ENCODE measurements at regions not wholly inside any gene's neighbourhood (a gene's known extent, or its start where the extent isn't known, plus 50 kb on each side); places are given as distances from the start of the nearest gene placed in this dataset.
A peak's percentile ranks its signal among the peaks of the same experiment; 100 is the strongest.

GRCh38 chr4:45668128-45668527 lies 455.7 kb downstream of the GABRG1 start:
- Histone ChIP-seq H3K4me3 (ENCODE audit: insufficient read depth in 1 of 2, low read depth in 1 of 2, low read length in 2 of 2) (no peak overlapping the region), H3K18ac (ENCODE audit: low read depth in 1 of 2, low read length in 2 of 2) (no peak overlapping the region), H3K23ac (ENCODE audit: low read length in 2 of 2) (no peak overlapping the region), H3K27ac (ENCODE audit: low read length, poor library complexity, severe bottlenecking) (no peak overlapping the region), H3K9me3 (ENCODE audit: control insufficient read depth, low read length) (no peaks in the 10 kb centered on the region), H3K4ac (ENCODE audit: low read depth in 1 of 2, low read length in 2 of 2) (no peak overlapping the region), H3K9ac (ENCODE audit: low read length) (no peak overlapping the region), H2BK5ac (ENCODE audit: low read depth, low read length, poor library complexity, severe bottlenecking) (no peak overlapping the region), H3K4me2 (ENCODE audit: low read length, poor library complexity, severe bottlenecking) (no peak overlapping the region), H2BK12ac (ENCODE audit: low read length in 2 of 2) (no peak overlapping the region), H3K4me1 (ENCODE audit: control insufficient read depth, insufficient read depth, low read depth, low read length) (no peaks in the 10 kb centered on the region), H2BK120ac (ENCODE audit: low read depth, low read length) (no peak overlapping the region), H4K91ac (ENCODE audit: low read length) (no peak overlapping the region), H3K79me1 (replicated peaks; ENCODE audit: low read length, poor library complexity, severe bottlenecking) (no peaks in the 10 kb centered on the region), H3K14ac (ENCODE audit: low read length in 2 of 2) (no peak overlapping the region), H2BK15ac (ENCODE audit: low read depth, poor library complexity, severe bottlenecking) (no peak overlapping the region), H3K27me3 (ENCODE audit: control insufficient read depth in 1 of 2, insufficient read depth in 1 of 2, low read length in 2 of 2) (no peaks in the 10 kb centered on the region), H3K36me3 (ENCODE audit: control insufficient read depth in 1 of 2, insufficient read depth in 2 of 2, low read depth in 1 of 2, low read length in 2 of 2) (no peaks in the 10 kb centered on the region), H2AFZ (ENCODE audit: low read depth, low read length) (no peak overlapping the region), H2AK5ac (ENCODE audit: low read length, severe bottlenecking) (no peak overlapping the region), H4K8ac (ENCODE audit: low read length) (no peak overlapping the region)
- 65% methylated on average over 2 of the region's 6 CpGs for WGBS
- DNase-seq, result no peak

DNA sequence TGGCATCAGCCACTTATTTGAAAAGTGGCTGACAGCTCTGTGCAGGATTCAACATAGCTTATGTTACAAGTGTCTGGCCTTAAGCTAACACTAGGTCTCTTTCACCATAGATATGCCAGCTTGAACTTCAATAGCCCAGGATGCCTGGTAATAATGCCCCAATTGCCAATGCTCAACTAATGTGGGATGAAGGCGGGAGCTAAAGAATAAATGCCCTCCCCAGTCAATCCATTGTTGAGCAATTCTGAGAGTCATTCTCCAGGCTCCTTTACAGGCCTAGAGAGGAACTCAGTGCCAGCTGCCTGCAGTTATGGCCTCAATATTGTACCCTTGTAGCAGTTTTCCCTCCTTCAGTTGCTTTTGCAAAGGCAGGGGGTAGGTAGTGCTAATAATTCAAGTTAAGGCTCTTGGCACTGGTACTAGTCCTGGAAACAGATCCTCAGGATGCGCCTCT lies 460.2 kb downstream of the GABRG1 start:
- H3K79me1 ChIP-seq (replicated peaks; ENCODE audit: low read length, poor library complexity, severe bottlenecking), result no peaks in the 10 kb centered on the region
- no peak overlapping the region for H2BK120ac ChIP-seq (ENCODE audit: low read depth, low read length)
- WGBS, result 81% methylated on average over 2 of the region's 2 CpGs
- no peak overlapping the region for H2AFZ ChIP-seq (ENCODE audit: low read depth, low read length)
- H2BK5ac ChIP-seq (ENCODE audit: low read depth, low read length, poor library complexity, severe bottlenecking), result no peak overlapping the region
- H3K36me3 ChIP-seq (ENCODE audit: control insufficient read depth in 1 of 2, insufficient read depth in 2 of 2, low read depth in 1 of 2, low read length in 2 of 2), result no peaks in the 10 kb centered on the region
- no peaks in the 10 kb centered on the region for H3K27me3 ChIP-seq (ENCODE audit: control insufficient read depth in 1 of 2, insufficient read depth in 1 of 2, low read length in 2 of 2)
- no peak overlapping the region for H3K18ac ChIP-seq (ENCODE audit: low read depth in 1 of 2, low read length in 2 of 2)
- no peak overlapping the region for H3K4me2 ChIP-seq (ENCODE audit: low read length, poor library complexity, severe bottlenecking)
- H4K8ac ChIP-seq (ENCODE audit: low read length), result no peak overlapping the region
- no peaks in the 10 kb centered on the region for H3K4me1 ChIP-seq (ENCODE audit: control insufficient read depth, insufficient read depth, low read depth, low read length)
- H2BK15ac ChIP-seq (ENCODE audit: low read depth, poor library complexity, severe bottlenecking), result no peak overlapping the region
- no peak overlapping the region for H3K9ac ChIP-seq (ENCODE audit: low read length)
- no peak overlapping the region for H4K91ac ChIP-seq (ENCODE audit: low read length)
- no peak overlapping the region for H3K4ac ChIP-seq (ENCODE audit: low read depth in 1 of 2, low read length in 2 of 2)
- H3K14ac ChIP-seq (ENCODE audit: low read length in 2 of 2), result no peak overlapping the region
- H3K27ac ChIP-seq (ENCODE audit: low read length, poor library complexity, severe bottlenecking), result no peak overlapping the region
- no peaks in the 10 kb centered on the region for H3K9me3 ChIP-seq (ENCODE audit: control insufficient read depth, low read length)
- H2AK5ac ChIP-seq (ENCODE audit: low read length, severe bottlenecking), result no peak overlapping the region
- H3K23ac ChIP-seq (ENCODE audit: low read length in 2 of 2), result no peak overlapping the region
- no peak overlapping the region for H3K4me3 ChIP-seq (ENCODE audit: insufficient read depth in 1 of 2, low read depth in 1 of 2, low read length in 2 of 2)
- DNase-seq, result no peak
- no peak overlapping the region for H2BK12ac ChIP-seq (ENCODE audit: low read length in 2 of 2)

- Histone ChIP-seq H3K9ac (ENCODE audit: low read length) (no peak overlapping the region), H3K4me3 (ENCODE audit: insufficient read depth in 1 of 2, low read depth in 1 of 2, low read length in 2 of 2) (no peak overlapping the region), H2BK5ac (ENCODE audit: low read depth, low read length, poor library complexity, severe bottlenecking) (no peak overlapping the region), H3K79me1 (replicated peaks; ENCODE audit: low read length, poor library complexity, severe bottlenecking) (no peaks in the 10 kb centered on the region), H2AK5ac (ENCODE audit: low read length, severe bottlenecking) (no peak overlapping the region), H2BK120ac (ENCODE audit: low read depth, low read length) (no peak overlapping the region), H3K4me1 (ENCODE audit: control insufficient read depth, insufficient read depth, low read depth, low read length) (no peaks in the 10 kb centered on the region), H4K8ac (ENCODE audit: low read length) (no peak overlapping the region), H3K9me3 (ENCODE audit: control insufficient read depth, low read length) (no peaks in the 10 kb centered on the region), H2BK15ac (ENCODE audit: low read depth, poor library complexity, severe bottlenecking) (no peak overlapping the region), H2BK12ac (ENCODE audit: low read length in 2 of 2) (no peak overlapping the region), H2AFZ (ENCODE audit: low read depth, low read length) (no peak overlapping the region), H3K18ac (ENCODE audit: low read depth in 1 of 2, low read length in 2 of 2) (no peak overlapping the region), H3K23ac (ENCODE audit: low read length in 2 of 2) (no peak overlapping the region), H3K27me3 (ENCODE audit: control insufficient read depth in 1 of 2, insufficient read depth in 1 of 2, low read length in 2 of 2) (no peaks in the 10 kb centered on the region), H3K14ac (ENCODE audit: low read length in 2 of 2) (no peak overlapping the region), H3K4me2 (ENCODE audit: low read length, poor library complexity, severe bottlenecking) (no peak overlapping the region), H3K4ac (ENCODE audit: low read depth in 1 of 2, low read length in 2 of 2) (no peak overlapping the region), H3K36me3 (ENCODE audit: control insufficient read depth in 1 of 2, insufficient read depth in 2 of 2, low read depth in 1 of 2, low read length in 2 of 2) (no peaks in the 10 kb centered on the region), H4K91ac (ENCODE audit: low read length) (no peak overlapping the region), H3K27ac (ENCODE audit: low read length, poor library complexity, severe bottlenecking) (no peak overlapping the region)
- DNase-seq, result peak; percentile 3
- no CpG with 5 or more reads among the region's 1 CpG for WGBS
These were observed 460.9 kb downstream of the GABRG1 start for GRCh38 chr4:45663003-45663402.

DNA sequence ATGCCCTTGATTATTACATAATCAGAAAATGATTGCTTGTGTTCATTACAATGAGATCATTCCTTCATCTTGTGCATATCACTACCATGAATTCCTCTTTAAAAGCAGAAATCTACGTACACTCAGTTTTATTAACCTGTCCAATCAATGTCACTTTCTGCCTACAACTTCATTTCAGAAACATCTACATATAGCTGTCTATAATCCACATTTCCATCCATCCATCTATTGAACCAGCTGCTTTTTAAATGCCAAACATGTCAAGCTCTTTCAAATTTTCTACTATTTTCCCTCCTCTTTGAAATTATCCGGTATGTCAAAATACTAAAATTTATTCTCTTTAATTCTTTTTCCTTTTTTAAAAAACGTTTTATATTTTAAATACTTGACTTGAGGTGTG lies 462.0 kb downstream of the GABRG1 start:
- no peaks in the 10 kb centered on the region for H3K79me1 ChIP-seq (replicated peaks; ENCODE audit: low read length, poor library complexity, severe bottlenecking)
- no peaks in the 10 kb centered on the region for H3K9me3 ChIP-seq (ENCODE audit: control insufficient read depth, low read length)
- H4K8ac ChIP-seq (ENCODE audit: low read length), result no peak overlapping the region
- no peaks in the 10 kb centered on the region for H3K4me1 ChIP-seq (ENCODE audit: control insufficient read depth, insufficient read depth, low read depth, low read length)
- H3K18ac ChIP-seq (ENCODE audit: low read depth in 1 of 2, low read length in 2 of 2), result no peak overlapping the region
- H2BK120ac ChIP-seq (ENCODE audit: low read depth, low read length), result no peak overlapping the region
- no peak overlapping the region for H2BK5ac ChIP-seq (ENCODE audit: low read depth, low read length, poor library complexity, severe bottlenecking)
- H3K27ac ChIP-seq (ENCODE audit: low read length, poor library complexity, severe bottlenecking), result no peak overlapping the region
- WGBS, result 56% methylated on average over 2 of the region's 3 CpGs
- H3K4me2 ChIP-seq (ENCODE audit: low read length, poor library complexity, severe bottlenecking), result no peak overlapping the region
- no peak overlapping the region for H3K14ac ChIP-seq (ENCODE audit: low read length in 2 of 2)
- H3K27me3 ChIP-seq (ENCODE audit: control insufficient read depth in 1 of 2, insufficient read depth in 1 of 2, low read length in 2 of 2), result no peaks in the 10 kb centered on the region
- no peak for DNase-seq
- H4K91ac ChIP-seq (ENCODE audit: low read length), result no peak overlapping the region
- H2AK5ac ChIP-seq (ENCODE audit: low read length, severe bottlenecking), result no peak overlapping the region
- no peak overlapping the region for H2BK12ac ChIP-seq (ENCODE audit: low read length in 2 of 2)
- no peak overlapping the region for H2BK15ac ChIP-seq (ENCODE audit: low read depth, poor library complexity, severe bottlenecking)
- no peak overlapping the region for H3K9ac ChIP-seq (ENCODE audit: low read length)
- no peak overlapping the region for H3K4ac ChIP-seq (ENCODE audit: low read depth in 1 of 2, low read length in 2 of 2)
- H3K36me3 ChIP-seq (ENCODE audit: control insufficient read depth in 1 of 2, insufficient read depth in 2 of 2, low read depth in 1 of 2, low read length in 2 of 2), result no peaks in the 10 kb centered on the region
- H3K4me3 ChIP-seq (ENCODE audit: insufficient read depth in 1 of 2, low read depth in 1 of 2, low read length in 2 of 2), result no peak overlapping the region
- H2AFZ ChIP-seq (ENCODE audit: low read depth, low read length), result no peak overlapping the region
- no peak overlapping the region for H3K23ac ChIP-seq (ENCODE audit: low read length in 2 of 2)

Measured in mesenchymal stem cell (in vitro differentiated cells and primary cell).